Limb (tissue), 2 donors: ENCODE measurements at regions not wholly inside any gene's neighbourhood (a gene's known extent, or its start where the extent isn't known, plus 50 kb on each side); places are given as distances from the start of the nearest gene placed in this dataset.

ENCODE experiments used
- DNase-seq, 2 donors: peaks; one replicate each; pipeline ENCODE4 v3.0.0-alpha.2; 2016; ENCODE audit errors: extremely low spot score in 2 of 2

DNA sequence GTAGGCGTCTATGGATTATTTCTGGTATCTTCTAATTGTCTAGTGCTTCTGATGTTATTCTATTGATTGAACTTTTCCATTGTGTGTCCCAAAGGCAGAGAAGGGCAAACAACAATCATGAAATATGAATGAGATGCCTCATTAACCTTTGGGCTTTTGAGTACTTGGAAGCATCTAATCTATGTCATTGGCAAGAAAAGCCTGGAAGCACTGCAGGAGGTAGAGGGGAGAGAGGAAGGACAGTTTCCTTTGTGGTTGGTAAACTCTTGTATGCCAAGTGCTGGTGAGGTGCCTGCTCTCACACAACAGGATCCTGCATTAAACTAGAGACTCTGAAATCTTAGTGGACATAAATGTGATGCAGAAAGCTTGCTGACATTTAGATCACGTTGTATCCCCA lies 155.2 kb upstream of the TPK1 start:
- no peak for DNase-seq

DNA sequence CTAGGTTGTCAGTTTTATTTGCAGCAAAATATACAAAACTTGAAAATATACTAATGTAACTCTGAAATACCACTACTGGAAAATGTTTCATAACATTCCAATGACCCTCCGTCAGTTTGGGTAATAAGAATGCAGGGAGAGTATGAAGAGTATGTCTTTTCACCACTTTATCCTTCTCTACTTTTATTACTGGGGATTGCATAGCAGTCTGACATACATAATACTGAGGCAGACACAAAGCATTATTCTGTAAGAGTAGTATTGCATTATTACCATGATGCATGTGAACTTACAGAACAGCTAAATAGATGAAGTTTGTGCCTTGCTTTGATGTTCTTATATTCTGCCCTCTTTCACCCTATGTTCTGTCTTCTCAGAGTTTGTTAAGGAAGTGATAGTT lies 151.8 kb upstream of the TPK1 start:
- no peak for DNase-seq

- no peak for DNase-seq
These were observed 146.3 kb upstream of the TPK1 start for GRCh38 chr7:144982133-144982532.

- DNase-seq = no peak
These were observed 140.0 kb upstream of the TPK1 start for GRCh38 chr7:144975882-144976281.

GRCh38 chr7:144969787-144970186 lies 133.9 kb upstream of the TPK1 start:
- no peak for DNase-seq

GRCh38 chr7:144960763-144961162 lies 124.9 kb upstream of the TPK1 start:
- DNase-seq = no peak

GRCh38 chr7:144957998-144958397 lies 122.1 kb upstream of the TPK1 start:
- no peak for DNase-seq

GRCh38 chr7:144955422-144955821 lies 119.6 kb upstream of the TPK1 start:
- DNase-seq = no peak

GRCh38 chr7:144941127-144941526 lies 105.3 kb upstream of the TPK1 start:
- no peak for DNase-seq

GRCh38 chr7:144937199-144937598 lies 101.3 kb upstream of the TPK1 start:
- no peak for DNase-seq

GRCh38 chr7:144936314-144936713 lies 100.5 kb upstream of the TPK1 start:
- no peak for DNase-seq

DNA sequence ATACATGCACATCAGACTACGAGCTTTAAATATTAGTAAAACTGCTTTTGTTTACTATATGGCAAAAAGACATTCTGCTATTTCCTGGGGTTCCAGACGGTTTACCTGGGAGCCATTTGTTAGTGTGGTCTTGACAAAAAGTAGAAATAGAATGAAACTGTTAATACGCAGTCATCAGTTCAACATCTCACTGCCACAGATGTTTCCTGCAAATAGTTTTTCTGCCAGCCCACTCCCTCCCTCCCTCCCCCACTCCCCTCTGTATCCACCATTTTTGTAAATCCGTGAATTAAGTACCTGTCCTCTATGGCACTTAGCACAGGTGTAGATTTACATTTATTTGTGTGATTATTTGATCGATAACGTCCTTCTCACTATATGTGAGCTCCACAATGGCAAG lies 74.6 kb upstream of the TPK1 start:
- DNase-seq = no peak

GRCh38 chr7:144908943-144909556 lies 73.2 kb upstream of the TPK1 start:
- DNase-seq = no peak

DNA sequence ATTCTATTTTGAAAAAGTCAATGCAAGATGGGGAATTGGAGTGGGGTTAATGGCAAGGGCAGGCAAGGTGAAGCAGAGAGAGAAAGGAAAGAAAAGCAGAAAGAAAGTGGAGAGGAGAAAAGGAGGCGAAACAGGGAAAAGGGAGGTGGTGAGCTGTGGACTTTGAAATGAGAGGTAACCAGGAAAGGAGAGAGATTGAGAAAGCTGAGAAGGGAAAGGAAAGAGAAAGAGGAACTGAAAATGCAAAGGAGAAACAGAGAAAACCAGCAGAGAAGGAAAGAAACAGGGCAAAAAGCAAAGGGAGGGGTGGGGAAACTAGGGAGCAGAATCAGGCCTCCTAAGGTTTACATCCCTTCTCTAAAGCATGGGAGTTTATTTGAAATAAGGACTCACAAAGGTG lies 72.5 kb upstream of the TPK1 start:
- no peak for DNase-seq

GRCh38 chr7:144907577-144907976 lies 71.7 kb upstream of the TPK1 start:
- DNase-seq = no peak

DNA sequence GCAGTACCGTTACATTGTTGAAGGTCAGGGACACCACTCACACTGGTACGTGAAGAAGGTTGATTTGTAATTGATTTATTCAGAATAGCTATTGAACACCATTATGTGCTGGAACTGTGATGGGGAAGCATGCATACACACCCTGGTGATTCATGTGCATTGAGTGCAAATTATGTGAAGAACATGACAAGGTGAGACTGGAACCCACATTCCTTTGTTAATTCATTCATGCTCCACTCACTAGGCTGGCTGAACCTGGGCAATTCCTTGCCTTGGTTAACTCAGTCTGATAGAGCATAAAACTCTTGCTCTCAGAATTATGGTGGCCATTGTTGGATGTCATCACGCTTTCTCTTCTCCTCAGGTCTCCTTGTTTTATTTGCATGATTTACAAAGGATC lies 67.3 kb upstream of the TPK1 start:
- no peak for DNase-seq

GRCh38 chr7:144892761-144893160 lies 56.9 kb upstream of the TPK1 start:
- no peak for DNase-seq
